Left lung (tissue), 4 donors: ENCODE measurements at regions not wholly inside any gene's neighbourhood (a gene's known extent, or its start where the extent isn't known, plus 50 kb on each side); places are given as distances from the start of the nearest gene placed in this dataset.

Experiments
- ATAC-seq: fragments of 200-7000 bp; cut with Tn5 transposase; one replicate; pipeline ENCODE4 v1.9.1; 2020; ENCODE audit warnings: moderate library complexity
- DNase-seq, 4 donors: peaks; one replicate each; pipeline ENCODE4 v3.0.0-alpha.2; 2013 to 2020
- H3K27ac ChIP-seq, 2 donors: fragments of 200-600 bp; sonication (generic) in 1 of 2; one replicate each; pipeline versions ENCODE4 v1.5.0 to v1.8.0; 2020 to 2021
- H3K27me3 ChIP-seq, 2 donors: fragments of 200-600 bp; sonication (generic) in 1 of 2; one replicate each; pipeline versions ENCODE4 v1.5.0 to v1.8.0; 2020 to 2021
- H3K36me3 ChIP-seq, 2 donors: fragments of 200-600 bp; sonication (generic) in 1 of 2; one replicate each; pipeline versions ENCODE4 v1.5.0 to v1.8.0; 2020 to 2021
- H3K4me1 ChIP-seq, 2 donors: fragments of 200-600 bp; one replicate each; pipeline ENCODE4 v1.8.0; 2021
- H3K4me3 ChIP-seq, 2 donors: fragments of 200-600 bp; sonication (generic) in 1 of 2; one replicate each; pipeline versions ENCODE4 v1.5.0 to v1.8.0; 2020 to 2021; ENCODE audit warnings: mild to moderate bottlenecking in 1 of 2
- H3K9me3 ChIP-seq, 2 donors: fragments of 200-600 bp; sonication (generic) in 1 of 2; one replicate each; pipeline versions ENCODE4 v1.5.0 to v1.8.0; 2020 to 2021
- CTCF ChIP-seq, 2 donors: fragments of 200-600 bp; sonication (generic) in 1 of 2; IDR thresholded peaks; one replicate each; pipeline versions ENCODE4 v1.5.0 to v1.8.0; 2021; ENCODE audit warnings: antibody characterized with exemption in 2 of 2
- intact Hi-C, 2 donors: fragments of 100-400 bp; cut with DNase I; formaldehyde crosslinking; loops; one replicate each; pipeline versions ENCODE4 v1.11.2 to v1.14.2; 2022
- donor health status: DM: no; HTN: yes; CAD: no.
- donor health status: DM: no; HTN: no; CAD: no.

- TF ChIP-seq CTCF (IDR thresholded peaks at IDR 0.05), result no peak
- H3K27me3 ChIP-seq, result no peaks in the 10 kb centered on the region
- H3K27ac ChIP-seq, result no peak overlapping the region
- H3K4me1 ChIP-seq, result no peaks in the 10 kb centered on the region
- DNase-seq, result no peak
- intact Hi-C loops, result no loop called here
- no peak overlapping the region for H3K4me3 ChIP-seq
- peaks cover 0 to 23% of the 10 kb centered on the region in 2 donors for H3K9me3 ChIP-seq
- no peak for ATAC-seq
- H3K36me3 ChIP-seq, result no peaks in the 10 kb centered on the region
These were observed 388.3 kb upstream of the IL12A start for GRCh38 chr3:159600291-159600690.

GRCh38 chr3:159604151-159604581, 384.5 kb upstream of the IL12A start:
- Histone ChIP-seq H3K27ac (no peak overlapping the region), H3K9me3 (peaks cover 0 to 19% of the 10 kb centered on the region in 2 donors), H3K4me3 (no peak overlapping the region), H3K27me3 (no peaks in the 10 kb centered on the region), H3K4me1 (no peaks in the 10 kb centered on the region), H3K36me3 (no peaks in the 10 kb centered on the region)
- DNase-seq (peak in 1 of 4 donors; percentile 38), ATAC-seq (peak; percentile 61)
- TF ChIP-seq CTCF (IDR thresholded peaks at IDR 0.05), result no peak
- intact Hi-C loops, result no loop called here

- H3K27ac ChIP-seq, result no peak overlapping the region
- intact Hi-C loops, result no loop called here
- DNase-seq (no peak), ATAC-seq (no peak)
- H3K9me3 ChIP-seq, result peaks cover 0 to 10% of the 10 kb centered on the region in 2 donors
- H3K4me1 ChIP-seq, result no peaks in the 10 kb centered on the region
- no peaks in the 10 kb centered on the region for H3K36me3 ChIP-seq
- no peak for TF ChIP-seq CTCF (IDR thresholded peaks at IDR 0.05)
- no peak overlapping the region for H3K4me3 ChIP-seq
- no peaks in the 10 kb centered on the region for H3K27me3 ChIP-seq
These were observed 383.5 kb upstream of the IL12A start for GRCh38 chr3:159605101-159605500.

- Histone ChIP-seq H3K27me3 (no peaks in the 10 kb centered on the region), H3K36me3 (no peaks in the 10 kb centered on the region), H3K9me3 (peaks cover 0 to 3% of the 10 kb centered on the region in 2 donors), H3K27ac (no peak overlapping the region), H3K4me1 (no peaks in the 10 kb centered on the region), H3K4me3 (no peak overlapping the region)
- ATAC-seq (no peak), DNase-seq (no peak)
- TF ChIP-seq CTCF (IDR thresholded peaks at IDR 0.05), result no peak
- intact Hi-C loops, result no loop called here
These were observed 382.9 kb upstream of the IL12A start for GRCh38 chr3:159605776-159606175.

- intact Hi-C loops, result no loop called here
- Histone ChIP-seq H3K4me3 (no peak overlapping the region), H3K36me3 (no peaks in the 10 kb centered on the region), H3K9me3 (no peaks in the 10 kb centered on the region), H3K27ac (no peak overlapping the region), H3K4me1 (no peaks in the 10 kb centered on the region), H3K27me3 (no peaks in the 10 kb centered on the region)
- ATAC-seq (no peak), DNase-seq (no peak)
- TF ChIP-seq CTCF (IDR thresholded peaks at IDR 0.05), result no peak
These were observed 380.8 kb upstream of the IL12A start for GRCh38 chr3:159607856-159608255.
